Astrocyte of the cerebellum (primary cell): ENCODE measurements at regions not wholly inside any gene's neighbourhood (a gene's known extent, or its start where the extent isn't known, plus 50 kb on each side); places are given as distances from the start of the nearest gene placed in this dataset.

ENCODE experiments used
- DNase-seq: peaks from one replicate; pipeline ENCODE4 v3.0.0-alpha.2; 2011; ENCODE audit warnings: low read depth
- H3K4me3 ChIP-seq: 2 replicates; pipeline ENCODE4 v1.5.1; 2011; ENCODE audit warnings: mild to moderate bottlenecking, low read depth, low read length, moderate library complexity
- in situ Hi-C: cut with HindIII; loops from 2 replicates; pipeline ENCODE4 v1.10.0; 2017; ENCODE audit warnings: low sequenced_read_pairs
- TF ChIP-seq, protein P1 (sequence below): IDR thresholded peaks from 2 replicates; pipeline ENCODE4 v1.5.1; 2012; ENCODE audit warnings: low read length, low read depth, moderate library complexity, mild to moderate bottlenecking; ENCODE audit errors: missing control alignments

DNA sequence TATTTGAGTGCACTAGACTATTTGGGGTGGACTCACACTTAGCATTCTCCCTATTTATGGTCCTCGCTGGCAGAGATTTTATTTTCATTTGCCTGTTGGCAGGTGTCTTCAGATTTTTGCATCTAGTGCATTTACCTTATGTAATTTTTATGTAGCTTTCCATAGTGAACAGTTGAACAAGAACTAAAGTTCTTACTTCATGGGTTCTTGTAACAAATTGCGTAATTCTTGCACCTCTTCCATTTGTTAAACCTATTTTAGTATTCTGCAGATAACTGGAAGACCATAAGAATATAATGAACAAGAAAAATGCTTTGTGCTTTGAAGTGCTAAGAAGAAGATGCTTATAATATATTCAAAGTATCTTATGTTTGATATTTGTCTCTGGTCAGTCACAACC is 252.8 kb upstream of the MMS22L start:
- no peak overlapping the region for H3K4me3 ChIP-seq
- DNase-seq: no peak
- TF ChIP-seq, protein P1, sequence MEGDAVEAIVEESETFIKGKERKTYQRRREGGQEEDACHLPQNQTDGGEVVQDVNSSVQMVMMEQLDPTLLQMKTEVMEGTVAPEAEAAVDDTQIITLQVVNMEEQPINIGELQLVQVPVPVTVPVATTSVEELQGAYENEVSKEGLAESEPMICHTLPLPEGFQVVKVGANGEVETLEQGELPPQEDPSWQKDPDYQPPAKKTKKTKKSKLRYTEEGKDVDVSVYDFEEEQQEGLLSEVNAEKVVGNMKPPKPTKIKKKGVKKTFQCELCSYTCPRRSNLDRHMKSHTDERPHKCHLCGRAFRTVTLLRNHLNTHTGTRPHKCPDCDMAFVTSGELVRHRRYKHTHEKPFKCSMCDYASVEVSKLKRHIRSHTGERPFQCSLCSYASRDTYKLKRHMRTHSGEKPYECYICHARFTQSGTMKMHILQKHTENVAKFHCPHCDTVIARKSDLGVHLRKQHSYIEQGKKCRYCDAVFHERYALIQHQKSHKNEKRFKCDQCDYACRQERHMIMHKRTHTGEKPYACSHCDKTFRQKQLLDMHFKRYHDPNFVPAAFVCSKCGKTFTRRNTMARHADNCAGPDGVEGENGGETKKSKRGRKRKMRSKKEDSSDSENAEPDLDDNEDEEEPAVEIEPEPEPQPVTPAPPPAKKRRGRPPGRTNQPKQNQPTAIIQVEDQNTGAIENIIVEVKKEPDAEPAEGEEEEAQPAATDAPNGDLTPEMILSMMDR: no peak
- in situ Hi-C loops: no loop called here

DNA sequence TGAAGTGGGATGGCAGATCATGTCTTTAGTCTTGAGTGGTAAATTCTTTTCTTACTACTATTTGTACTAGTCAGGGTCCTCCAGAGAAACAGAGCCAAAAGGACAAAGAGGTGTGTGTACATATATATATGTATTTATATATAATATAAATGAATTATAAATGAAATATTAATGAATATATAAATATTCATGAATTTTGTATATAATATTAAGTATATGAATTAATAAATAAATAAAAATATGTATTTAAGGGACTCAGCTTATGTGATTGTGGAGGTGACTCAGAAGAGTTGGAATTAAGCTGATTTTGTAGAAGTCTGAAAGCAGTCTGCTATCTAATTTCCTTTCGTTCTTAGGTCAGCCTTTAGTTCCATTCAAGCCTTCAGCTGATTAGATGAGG is 265.3 kb upstream of the MMS22L start:
- in situ Hi-C loops: no loop called here
- DNase-seq: no peak
- no peak overlapping the region for H3K4me3 ChIP-seq
- TF ChIP-seq, protein P1: no peak

DNA sequence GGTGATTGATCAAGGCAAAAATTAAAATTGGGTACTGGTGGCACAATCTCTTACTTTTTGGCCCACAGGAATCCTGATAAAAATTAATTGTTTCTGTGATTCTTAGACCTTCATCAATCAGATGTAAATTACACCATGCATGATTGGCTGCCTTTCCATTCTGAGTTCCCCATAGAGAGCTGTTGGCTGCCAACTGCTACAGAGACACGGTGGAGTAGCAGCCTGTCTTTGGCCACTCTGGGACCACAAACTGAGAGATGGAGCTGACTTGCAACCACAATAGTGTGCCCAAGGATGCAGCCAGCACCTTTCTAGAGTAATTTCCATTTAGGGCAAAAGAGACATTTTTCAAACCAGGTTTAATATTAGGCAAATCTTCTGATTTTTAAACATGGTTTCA is 274.3 kb upstream of the MMS22L start:
- in situ Hi-C loops: no loop called here
- TF ChIP-seq, protein P1: no peak
- no peak for DNase-seq
- no peak overlapping the region for H3K4me3 ChIP-seq

DNA sequence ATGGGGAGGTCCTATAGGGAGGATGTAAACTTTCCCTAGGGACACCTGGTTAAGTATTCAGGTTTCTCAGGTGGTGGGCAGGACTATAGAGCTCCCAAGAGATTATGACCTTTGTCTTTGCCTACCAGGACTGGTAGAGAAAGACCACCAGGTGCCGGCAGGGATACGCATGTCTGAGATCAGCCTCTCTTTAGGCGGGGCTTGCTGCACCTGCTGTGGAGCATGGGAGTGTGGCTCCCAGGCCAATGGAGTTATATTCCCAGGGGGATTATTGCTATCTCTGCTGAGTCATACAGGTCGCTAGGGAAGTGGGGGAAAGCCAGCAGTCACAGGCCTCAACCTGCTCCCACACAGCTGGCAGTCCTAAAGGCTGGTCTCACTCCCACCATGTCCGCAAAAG is 280.5 kb upstream of the MMS22L start:
- TF ChIP-seq, protein P1: no peak
- no peak overlapping the region for H3K4me3 ChIP-seq
- in situ Hi-C loops: no loop called here
- no peak for DNase-seq

DNA sequence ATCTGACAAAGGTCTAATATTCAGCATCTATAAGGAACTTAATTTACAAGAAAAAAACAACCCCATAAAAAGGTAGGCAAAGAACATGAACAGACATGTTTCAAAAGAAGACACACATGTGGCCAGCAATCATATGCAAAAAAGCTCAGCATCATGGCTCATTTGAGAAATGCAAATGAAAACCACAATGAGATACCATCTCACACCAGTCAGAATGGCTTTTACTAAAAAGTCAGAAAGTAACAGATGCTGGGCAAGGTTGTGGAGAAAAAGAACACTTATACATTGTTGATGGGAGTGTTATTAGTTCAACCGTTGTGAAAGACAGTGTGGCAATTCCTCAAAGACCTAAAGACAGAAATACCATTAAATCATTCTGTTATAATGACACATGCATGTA is 289.9 kb upstream of the MMS22L start:
- H3K4me3 ChIP-seq: no peak overlapping the region
- TF ChIP-seq, protein P1: no peak
- no peak for DNase-seq
- in situ Hi-C loops: no loop called here

DNA sequence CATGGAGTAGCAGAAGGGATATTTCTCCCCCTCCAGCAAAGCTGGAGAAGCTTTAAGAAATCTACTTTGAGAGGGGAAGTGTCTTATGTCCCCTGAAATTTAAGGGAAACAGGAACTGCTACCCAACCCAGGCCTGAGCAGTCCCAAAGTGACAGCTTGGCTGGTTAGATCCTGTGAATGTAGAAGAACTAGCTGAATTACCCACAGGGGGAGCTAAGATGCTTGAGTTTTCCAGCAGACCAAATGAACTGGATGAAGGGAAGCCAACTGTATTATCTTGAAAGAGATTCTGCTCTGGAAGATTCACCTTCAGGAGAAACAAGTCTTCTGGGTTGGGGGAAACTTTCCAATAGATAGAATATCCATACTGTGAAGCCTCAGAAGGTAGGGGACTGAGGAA is 303.3 kb upstream of the MMS22L start:
- H3K4me3 ChIP-seq: no peak overlapping the region
- in situ Hi-C loops: no loop called here
- peak; percentile 8 for DNase-seq
- TF ChIP-seq, protein P1: peak; percentile 50

DNA sequence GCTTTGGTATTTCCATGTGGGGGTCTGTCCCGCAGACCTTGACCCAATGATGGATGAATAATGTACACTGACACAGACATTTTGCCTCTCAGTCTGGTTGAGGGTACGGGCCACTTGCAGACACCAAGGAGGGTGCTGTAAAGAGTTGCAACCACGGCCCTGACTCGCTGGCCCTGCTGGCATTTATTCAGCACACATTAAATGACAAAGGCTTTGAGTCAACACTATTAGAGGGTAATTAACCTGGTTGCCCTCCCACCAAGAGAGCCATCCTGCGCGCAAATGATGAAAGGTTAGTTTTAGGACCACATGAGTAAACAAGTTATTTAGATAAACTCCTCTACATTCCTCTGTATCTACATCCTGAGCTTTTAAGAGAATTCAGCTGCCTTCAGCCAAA is 308.9 kb upstream of the MMS22L start:
- DNase-seq: no peak
- TF ChIP-seq, protein P1: no peak
- in situ Hi-C loops: no loop called here
- no peak overlapping the region for H3K4me3 ChIP-seq
